Islet precursor cell (in vitro differentiated cells): ENCODE measurements at regions not wholly inside any gene's neighbourhood (a gene's known extent, or its start where the extent isn't known, plus 50 kb on each side); places are given as distances from the start of the nearest gene placed in this dataset.
"Not testable (repeated sequence)": the region's sequence is repeated elsewhere in the genome, so short reads cannot be mapped to it uniquely, and the experiment has no call there.

Experiments used
- DNase-seq: peaks from one replicate; pipeline ENCODE4 v3.0.0-alpha.2; 2018

DNA sequence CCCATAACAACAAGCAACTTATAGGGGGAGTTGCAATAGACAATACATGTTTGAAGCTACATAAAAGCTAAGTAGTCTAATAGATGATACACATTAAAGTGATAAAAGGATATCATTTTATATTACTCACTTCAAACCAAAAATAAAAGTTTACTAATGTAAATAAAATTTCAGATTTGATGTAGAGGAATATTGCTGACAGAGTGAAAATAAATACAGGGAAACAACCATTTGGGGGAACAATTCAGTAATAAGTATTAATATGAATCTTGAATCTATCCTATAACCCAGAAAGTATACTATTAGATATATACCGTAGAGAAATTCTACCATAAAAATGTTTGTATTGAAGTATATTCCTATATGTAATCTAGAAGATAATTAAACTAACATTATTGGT lies 1248.9 kb upstream of the EPHA6 start:
- no peak for DNase-seq

DNA sequence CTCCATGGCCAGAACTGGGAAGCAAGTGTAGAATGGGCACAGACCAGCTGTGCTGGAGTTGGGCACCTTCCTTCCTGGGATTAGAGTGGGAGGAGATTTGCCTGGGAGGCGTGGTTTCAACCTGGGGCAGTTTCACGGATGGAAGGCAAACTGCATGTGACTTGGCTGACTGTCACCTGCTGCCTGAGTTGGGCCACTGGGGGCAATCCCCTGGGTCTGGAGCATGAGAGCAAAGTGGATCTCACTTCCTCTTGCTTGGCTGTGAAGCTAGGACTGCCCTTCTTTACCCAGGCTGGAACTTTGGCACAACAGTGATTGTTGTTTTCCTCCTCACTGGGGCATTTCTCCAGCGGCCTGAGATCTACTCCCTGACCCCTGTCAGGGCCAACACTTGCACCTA lies 1247.0 kb upstream of the EPHA6 start:
- DNase-seq = no peak

DNA sequence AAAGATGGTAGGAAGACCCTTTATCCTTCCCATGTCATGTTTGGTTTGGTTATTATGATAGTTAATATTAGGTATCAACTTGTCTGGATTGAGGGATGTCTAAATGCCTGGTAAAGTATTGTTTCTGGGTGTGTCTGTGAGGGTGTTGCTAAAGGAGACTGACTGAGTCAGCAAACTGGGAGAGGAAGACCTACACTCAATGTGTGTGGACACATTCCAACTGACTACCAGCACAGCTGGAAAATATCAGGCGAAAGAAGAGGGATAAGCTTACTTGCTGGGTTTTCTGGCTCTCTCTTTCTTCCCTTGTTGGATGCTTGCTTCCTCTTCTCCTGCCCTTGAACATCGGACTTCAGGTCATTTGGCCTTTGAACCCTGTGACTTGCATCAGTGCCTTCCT lies 1227.6 kb upstream of the EPHA6 start:
- DNase-seq = no peak

DNA sequence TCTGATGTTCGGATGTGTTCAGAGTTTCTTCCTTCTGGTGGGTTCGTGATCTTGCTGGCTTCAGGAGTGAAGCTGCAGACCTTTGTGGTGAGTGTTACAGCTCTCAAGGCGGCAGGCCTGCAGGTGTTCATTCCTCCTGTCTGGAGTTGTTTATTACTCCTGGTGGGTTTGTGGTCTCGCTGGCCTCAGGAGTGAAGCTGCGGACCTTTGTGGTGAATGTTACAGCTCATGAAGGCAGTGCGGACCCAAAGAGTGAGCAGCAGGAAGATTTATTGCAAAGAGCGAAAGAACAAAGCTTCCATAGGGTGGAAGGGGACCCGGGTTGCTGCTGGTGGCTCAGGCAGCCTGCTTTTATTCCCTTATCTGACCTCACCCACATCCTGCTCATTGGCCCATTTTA lies 1226.8 kb upstream of the EPHA6 start:
- not testable (repeated sequence) for DNase-seq

DNA sequence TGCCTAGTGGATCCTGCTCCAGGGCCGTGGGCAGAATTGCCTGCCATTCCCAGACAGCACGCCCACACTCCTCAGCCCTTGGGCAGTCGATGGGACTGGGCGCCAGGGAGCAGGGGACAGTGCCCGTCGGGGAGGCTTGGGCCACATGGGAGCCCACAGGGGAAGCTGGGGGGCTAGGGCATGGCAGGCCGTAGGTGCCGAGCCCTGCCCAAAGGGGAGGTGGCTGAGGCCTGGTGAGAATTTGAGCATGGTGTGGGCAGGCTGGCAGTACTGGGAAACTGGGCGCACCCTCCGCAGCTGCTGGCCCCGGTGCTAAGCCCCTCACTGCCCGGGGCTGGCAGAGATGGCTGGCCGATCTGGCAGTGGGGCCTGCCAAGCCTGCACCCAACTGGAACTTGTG lies 1225.9 kb upstream of the EPHA6 start:
- DNase-seq = no peak

DNA sequence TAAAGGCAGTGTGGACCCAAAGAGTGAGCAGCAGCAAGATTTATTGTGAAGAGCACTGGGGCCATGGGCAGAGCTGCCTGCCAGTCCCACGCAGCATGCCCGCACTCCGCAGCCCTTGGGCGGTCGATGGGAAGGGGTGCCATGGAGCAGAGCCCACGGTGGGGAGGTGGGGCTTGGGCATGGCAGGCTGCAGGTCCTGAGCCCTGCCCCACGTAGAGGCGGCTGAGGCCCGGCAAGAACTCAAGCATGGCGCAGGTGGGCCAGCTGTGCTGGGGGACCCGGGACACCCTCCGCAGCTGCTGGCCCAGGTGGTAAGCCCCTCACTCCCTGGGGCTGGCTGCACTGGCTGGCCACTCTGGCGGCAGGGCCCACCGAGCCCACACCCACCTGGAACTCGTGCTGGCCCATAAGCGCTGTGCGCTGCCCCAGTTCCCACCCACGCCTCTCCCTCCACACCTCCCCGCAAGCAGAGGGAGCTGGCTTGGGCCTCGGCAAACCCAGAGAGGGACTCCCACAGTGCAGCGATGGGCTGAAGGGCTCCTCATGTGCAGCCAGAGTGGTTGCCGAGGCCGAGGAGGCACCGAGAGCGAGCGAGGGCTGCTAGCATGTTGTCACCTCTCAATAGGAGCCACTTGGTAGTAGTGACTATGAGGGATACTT lies 1218.8 kb upstream of the EPHA6 start:
- DNase-seq = no peak

DNA sequence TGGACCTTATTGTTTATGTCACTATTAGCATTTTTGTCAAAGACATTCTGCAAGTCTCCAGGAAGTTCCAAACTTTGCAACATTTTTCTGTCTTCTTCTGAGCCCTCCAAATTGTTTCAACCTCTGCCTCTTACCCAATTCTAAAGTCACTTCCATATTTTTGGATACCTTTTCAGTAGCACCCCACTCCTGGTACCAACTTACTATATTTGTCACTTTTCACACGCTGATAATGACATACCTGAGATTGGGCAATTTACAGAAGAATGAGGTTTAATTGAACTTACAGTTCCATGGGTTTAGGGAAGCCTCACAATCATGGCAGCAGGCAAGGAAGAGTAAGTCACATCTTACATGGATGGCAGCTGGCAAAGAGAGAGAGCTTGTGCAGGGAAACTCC lies 1206.5 kb upstream of the EPHA6 start:
- DNase-seq = no peak

DNA sequence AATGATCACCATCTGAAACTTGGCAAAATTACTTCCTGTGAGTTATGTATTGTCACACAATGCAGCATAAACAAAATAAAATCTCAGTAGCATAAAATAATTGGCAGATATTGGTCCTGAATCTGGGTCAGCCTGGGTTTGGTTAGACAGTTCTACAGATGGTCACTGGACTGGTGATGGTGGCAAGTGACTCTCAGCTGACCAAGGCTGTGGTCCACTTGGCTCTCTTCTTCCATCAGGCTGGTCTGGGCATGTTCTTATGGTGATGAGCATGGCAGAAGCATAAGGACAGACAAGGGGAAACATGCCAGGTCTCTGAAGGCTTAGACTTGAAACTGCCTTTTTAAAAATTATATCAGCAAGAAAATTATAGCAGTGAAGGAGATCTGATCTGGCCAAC lies 1205.0 kb upstream of the EPHA6 start:
- DNase-seq = no peak

DNA sequence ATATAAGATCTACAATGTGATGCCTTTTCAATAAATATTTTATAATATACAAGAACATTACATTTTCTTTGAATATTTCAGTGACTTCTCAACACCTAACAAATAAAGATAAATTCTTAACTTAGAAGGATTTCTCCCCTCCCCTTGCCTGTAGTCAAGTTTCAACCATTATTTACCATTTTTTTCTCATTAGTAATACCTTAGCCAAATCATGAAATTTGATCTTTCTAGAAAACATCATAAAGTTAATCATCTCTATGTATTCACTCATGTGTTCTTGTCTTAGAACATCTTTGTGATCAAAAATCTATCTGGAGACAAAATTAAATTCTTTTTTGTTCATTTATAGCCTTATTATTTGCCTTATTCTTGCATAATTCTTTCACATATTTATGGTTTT lies 1201.8 kb upstream of the EPHA6 start:
- no peak for DNase-seq

DNA sequence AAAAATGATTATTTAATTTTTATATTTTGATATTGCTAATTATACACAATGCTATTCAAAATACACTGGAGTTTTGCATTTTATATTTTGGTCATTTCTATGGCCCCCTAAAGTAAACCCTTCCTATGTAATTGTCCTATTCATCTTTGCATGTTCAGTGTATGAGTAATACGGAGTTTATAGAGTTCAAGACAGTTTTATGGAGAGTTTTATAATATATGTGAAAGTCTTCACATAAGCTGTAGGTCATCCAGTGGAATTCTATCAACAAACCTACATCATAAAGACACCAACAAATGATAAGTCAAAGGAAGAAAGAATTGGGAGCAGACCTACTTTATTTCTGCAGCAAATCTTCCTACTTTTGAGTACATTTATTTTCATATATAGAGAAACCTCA lies 1200.4 kb upstream of the EPHA6 start:
- no peak for DNase-seq

DNA sequence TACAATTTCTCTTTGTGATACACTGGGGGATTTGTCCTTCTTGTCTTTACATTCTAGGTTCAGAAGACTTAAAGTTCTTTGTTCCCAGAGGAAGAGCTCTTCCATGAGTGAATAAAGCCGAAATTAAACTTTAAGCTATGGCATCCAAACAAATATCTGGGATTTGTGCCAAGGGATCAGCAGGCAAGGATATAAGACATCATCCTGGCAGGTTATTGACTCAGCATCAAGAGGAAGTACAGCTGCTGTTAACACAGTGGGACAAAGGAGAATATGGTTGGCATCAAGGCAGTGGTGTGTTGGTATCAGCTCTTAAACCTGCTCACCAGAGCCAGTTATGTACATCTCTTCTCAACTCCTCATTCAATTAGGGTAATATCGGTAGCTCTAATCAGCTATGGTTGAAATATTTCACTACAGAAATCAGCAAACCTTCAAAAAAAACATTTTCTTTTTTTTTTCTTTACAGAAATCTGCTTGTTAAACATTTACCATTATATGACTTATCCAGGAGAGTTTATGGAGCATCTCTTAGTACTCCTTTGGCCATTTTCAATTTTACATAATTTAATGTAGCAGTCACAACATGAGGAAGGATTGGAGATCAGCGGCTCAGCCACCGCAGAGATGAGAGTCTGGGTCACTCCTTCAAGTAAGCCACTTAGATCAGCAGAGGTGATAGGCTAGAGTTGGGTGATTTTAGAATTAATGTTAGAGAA lies 1198.6 kb upstream of the EPHA6 start:
- no peak for DNase-seq

DNA sequence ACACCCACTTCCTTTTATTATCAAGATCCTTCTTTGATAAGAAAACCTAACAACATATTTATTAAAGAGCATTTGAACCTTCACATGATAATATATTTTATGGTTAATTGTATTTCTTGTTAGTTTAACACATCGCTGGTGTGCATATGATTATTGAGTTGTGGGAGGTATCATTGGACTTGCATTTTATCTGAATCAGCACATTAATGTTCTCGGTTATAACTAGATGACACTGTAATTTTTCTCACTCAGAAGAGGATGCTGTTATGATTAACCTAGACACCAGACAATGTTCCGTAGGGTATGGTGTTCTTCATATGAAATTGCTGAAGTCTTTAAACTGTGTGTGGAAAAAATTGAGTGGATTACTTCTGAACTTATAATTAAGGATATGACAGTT lies 1188.3 kb upstream of the EPHA6 start:
- no peak for DNase-seq

DNA sequence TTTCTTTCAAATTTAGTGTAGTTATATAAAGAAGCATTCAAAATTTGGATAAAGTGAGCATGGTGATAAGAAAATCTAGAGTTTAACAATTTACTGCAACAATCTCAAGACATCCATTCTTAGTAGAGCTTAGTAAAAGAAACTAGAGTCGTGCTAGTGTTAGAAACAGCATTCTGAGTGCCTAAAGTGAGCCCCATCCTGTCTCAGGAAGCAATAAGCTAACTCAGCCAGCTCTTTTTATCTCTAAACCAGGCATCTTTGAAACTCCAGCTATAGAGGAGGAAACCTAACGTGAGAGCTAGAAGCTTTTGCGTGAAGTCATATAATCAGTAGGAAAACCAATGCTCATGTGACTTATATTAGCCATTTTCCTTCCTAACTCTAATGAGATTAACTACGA lies 1187.1 kb upstream of the EPHA6 start:
- no peak for DNase-seq

DNA sequence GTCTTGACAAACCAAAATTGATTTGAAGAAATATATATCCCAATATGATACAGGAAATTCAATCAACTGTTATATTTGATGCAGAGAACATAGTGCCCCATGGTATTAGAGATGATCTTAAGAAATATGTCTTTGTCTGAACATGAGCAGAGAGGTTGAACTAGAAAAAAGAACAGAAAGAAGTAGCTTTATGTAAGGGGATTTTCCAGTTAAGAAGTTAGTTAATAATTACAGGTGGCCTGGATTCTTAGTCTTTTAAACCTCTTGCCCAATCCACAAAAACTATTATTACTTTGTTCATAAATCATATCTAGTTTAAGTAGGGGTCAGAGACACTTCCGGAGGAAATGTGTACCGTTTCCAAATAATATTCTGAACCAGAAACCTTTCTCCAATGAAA lies 1186.7 kb upstream of the EPHA6 start:
- no peak for DNase-seq

DNA sequence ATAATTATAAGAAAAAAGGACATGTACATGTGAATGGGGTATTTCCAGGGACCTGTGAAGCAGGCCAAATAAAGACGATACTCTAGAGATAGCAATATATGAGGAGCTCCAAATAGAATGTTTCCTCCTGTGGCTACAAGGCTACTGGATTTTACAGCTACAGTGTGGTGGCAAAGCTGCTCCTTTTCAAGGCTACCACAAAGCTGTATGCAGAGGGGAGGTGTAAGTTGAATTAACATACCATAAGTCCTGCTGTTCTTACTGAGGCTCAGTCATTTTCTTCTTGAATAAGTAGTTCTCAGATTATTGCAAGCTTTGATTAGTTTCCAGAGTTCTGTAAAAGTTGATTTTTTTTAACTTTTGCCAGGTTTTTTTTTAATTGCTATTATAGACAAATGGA lies 1184.6 kb upstream of the EPHA6 start:
- DNase-seq = no peak

DNA sequence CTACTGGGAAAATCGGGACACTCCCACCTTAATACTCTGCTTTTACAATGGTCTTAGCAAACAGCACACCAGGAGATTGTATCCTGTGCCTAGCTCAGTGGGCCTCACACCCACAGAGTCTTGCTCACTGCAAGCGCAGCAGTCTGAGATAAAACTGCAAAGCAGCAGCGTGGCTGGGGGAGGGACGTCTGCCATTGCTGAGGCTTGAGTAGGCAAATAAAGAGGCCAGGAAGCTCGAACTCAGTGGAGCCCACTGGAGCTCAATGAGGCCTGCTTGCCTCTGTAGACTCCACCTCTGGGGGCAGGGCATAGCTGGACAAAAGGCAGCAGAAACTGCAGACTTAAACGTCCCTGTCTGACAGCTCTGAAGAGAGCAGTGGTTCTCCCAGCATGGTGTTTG lies 1169.1 kb upstream of the EPHA6 start:
- no peak for DNase-seq

DNA sequence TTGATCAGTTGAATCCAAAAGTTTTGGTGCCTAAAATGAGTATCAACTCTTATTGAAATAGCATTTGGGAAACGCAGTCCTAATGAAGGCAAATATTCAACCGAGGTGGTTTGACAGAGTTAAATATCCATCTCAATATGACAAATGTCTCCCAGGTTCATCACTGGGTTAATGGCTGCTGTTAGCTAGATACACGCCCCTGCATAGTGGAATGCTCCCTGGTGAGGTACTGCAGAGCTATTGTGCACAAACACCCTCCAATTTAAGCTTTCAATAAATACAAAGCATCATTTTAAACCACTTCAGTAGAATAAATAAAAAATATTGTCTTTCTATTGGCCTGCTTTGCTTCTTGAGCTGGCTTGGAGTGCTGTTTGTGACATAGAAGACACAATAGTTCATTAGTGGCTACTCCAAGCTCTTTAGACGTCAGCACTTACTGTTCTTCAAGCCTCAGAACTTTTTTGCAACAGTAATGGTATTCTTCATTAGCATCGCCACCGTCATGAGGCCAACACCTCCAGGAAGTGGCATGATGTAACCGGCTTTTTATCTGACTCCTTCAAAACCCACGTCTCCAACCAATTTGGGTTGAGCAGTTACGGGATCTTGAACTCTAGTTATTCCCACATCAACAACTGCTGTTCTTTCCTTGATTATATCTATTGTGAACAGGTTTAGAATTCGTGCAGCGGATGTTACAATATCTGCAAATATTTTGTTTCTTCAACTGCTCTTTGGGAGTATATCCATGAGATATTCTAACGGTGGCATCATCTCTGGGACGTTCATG lies 1159.6 kb upstream of the EPHA6 start:
- DNase-seq = no peak

DNA sequence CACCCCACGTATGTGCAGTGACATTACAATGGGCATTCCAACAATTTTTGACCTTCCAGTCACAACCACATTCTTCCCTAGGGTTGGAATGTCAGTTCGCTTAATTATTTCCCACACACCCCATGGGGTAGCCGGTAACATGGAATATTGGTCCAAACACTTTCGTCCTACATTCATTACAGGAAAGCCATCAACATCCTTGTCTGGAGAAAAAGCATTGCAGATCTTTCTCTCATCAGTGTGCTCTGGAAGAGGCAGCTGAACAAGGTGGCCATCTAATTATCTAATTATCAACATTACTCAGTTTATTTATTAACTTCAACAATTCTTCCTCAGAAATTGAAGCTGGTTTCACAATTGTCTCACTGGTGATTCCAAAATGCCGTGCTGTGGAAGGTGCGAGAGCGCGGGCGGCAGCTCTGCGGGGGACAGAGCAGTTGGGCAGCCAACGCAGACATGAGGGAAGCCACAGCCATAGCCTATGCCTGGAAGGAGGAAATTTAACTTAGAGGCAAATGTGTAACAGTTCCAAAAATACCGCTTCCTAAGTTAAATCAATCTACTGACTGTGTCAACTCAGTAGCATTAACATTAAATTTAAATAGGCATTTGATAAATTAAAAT lies 1158.9 kb upstream of the EPHA6 start:
- DNase-seq = no peak

DNA sequence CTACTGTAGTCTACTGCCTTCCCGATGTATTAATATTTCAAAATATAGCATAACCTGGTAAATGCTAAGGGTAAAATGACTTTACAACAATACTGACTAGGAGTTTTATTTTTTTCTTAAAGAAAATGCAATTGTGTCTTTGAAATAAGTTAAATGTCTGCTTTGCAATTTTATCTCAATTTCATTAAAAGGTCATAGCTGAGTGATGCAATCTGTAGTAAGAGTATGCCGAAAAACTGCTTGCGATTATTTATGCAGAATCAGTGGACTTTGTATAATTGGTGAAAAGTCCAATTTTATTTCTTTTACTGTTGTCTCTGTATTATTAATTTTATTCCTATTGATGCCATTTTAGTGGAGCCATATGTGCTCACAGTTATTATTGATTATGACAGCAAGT lies 1143.6 kb upstream of the EPHA6 start:
- no peak for DNase-seq

DNA sequence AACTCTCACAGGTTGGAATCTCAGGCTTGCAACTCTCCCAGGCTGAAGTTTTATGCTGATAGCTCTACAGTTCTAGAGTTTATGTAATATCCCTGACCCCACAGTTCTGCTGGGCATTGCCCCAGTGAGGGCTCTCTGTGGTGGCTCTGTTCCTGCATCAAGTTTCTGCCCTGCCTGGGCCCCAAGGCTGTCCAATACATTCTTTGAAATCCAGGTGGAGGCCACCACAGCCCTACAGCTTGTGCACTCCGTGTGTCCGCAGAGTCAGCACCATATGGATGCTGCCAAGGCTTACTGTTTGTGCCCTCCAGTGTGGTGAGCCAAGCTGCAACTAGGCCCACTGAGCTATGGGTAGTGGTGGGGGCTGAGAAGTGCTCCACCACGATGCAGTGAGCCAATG lies 1141.2 kb upstream of the EPHA6 start:
- DNase-seq = no peak

DNA sequence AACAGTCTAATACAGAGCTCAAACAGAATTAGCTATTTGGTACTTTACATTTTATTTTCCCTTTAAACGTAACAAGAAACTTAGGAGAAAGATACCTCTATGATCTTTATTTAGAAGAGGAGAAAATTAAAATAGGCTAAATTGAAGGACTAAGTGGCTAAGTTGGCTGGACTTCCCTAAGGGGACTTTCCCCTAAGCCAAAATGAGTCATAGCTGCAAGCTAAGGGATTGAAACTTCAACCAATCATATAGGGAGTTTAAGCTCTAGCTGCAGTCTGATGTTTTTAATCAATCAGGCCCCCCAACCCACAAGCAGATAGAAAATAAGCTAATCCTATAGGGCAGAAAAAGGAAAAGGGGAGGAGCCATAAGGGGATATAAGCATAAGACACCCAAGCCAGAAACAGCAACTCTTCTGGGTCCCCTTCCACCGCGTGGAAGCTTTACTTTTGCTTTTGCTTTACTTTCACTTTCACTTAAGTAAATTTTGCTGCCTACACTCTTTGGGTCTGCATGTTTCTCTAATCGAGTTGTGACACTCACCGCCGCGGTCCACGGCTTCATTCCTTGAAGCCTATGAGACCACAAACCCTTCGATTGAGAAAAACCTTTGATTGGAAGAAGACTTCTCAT lies 1108.5 kb upstream of the EPHA6 start:
- DNase-seq = no peak

DNA sequence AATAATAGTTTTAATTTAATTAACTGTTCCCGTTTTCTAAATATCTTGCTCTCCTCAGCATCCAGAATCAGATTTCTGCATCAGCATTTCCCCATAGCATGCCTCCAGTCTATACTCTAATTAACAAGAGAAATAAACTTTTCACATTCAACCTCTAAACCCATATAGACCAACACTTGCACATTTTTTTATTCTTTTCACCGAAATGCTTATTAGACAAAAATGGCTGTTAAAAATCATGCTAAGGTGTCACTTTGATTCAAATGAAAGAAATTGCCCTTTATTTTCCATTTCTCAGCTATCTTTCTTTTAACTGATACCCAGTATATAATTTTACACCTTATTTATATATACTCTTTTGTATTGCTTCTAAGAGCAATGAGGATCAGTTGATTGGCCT lies 1107.1 kb upstream of the EPHA6 start:
- no peak for DNase-seq

DNA sequence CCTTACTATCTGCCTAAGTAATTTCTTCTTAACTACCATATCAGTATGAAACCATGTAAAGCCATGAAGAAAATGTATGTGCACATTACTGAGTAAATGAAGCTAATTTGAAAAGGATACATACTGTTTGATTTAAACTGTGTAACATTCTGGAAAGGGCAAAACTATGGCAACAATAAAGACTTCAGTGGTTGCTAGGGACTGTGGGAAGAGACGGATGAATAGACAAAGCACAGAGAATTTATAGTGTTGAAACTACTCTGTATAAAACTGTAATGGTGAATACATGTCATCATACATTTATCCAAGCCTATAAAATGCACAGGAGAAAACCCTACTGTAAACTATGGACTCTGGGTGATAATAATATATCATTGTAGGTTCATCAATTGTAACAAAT lies 1103.7 kb upstream of the EPHA6 start:
- no peak for DNase-seq
